Activated B cell treated with CpG ODN at 0.5 μM for 24 hours (primary cell): ENCODE measurements at regions not wholly inside any gene's neighbourhood (a gene's known extent, or its start where the extent isn't known, plus 50 kb on each side); places are given as distances from the start of the nearest gene placed in this dataset.

Source experiments
- ATAC-seq: fragments of 200-7000 bp; cut with Tn5 transposase; one replicate; pipeline ENCODE4 v1.10.0; 2021; ENCODE audit warnings: low read depth, mild to moderate bottlenecking, moderate library complexity
- CTCF ChIA-PET: fragments of 350-600 bp; sonication (Branson Sonifier 250); formaldehyde crosslinking; loops from one replicate; lab custom pipeline; 2021; ENCODE audit warnings: antibody characterized with exemption; lab: Charles Lee
- POLR2A ChIA-PET: fragments of 350-600 bp; sonication (Branson Sonifier 250); formaldehyde crosslinking; loops from one replicate; lab custom pipeline; 2021; ENCODE audit warnings: antibody characterized with exemption; lab: Charles Lee
- DNase-seq: peaks from one replicate; pipeline ENCODE4 v3.0.0; 2022
- H3K27ac Mint-ChIP-seq: one replicate; pipeline ENCODE4 v1.8.0; 2020; ENCODE audit warnings: mixed read lengths
- H3K27me3 Mint-ChIP-seq: one replicate; pipeline ENCODE4 v1.8.0; 2021; ENCODE audit warnings: mixed read lengths
- H3K36me3 Mint-ChIP-seq: one replicate; pipeline ENCODE4 v1.8.0; 2021; ENCODE audit warnings: low read depth, mixed read lengths
- H3K4me1 Mint-ChIP-seq: one replicate; pipeline ENCODE4 v1.8.0; 2021; ENCODE audit warnings: mixed read lengths
- H3K4me3 Mint-ChIP-seq: one replicate; pipeline ENCODE4 v1.8.0; 2020; ENCODE audit warnings: mild to moderate bottlenecking, mixed read lengths
- H3K9me3 Mint-ChIP-seq: one replicate; pipeline ENCODE4 v1.8.0; 2020; ENCODE audit warnings: mixed read lengths
- CTCF ChIP-seq: fragments of 200-600 bp; IDR thresholded peaks from one replicate; pipeline ENCODE4 v1.8.0; 2022; ENCODE audit warnings: antibody characterized with exemption, mild to moderate bottlenecking
- intact Hi-C: fragments of 100-400 bp; cut with micrococcal nuclease; formaldehyde crosslinking; loops from one replicate; pipeline ENCODE4 v1.15.1; 2024

- Mint-ChIP-seq H3K9me3 (no peaks in the 10 kb centered on the region), H3K4me3 (no peak overlapping the region), H3K36me3 (no peaks in the 10 kb centered on the region), H3K27ac (no peak overlapping the region), H3K27me3 (peaks cover 2% of the 10 kb centered on the region), H3K4me1 (no peaks in the 10 kb centered on the region)
- TF ChIP-seq CTCF, result no peak
- POLR2A ChIA-PET, result no interaction called here
- intact Hi-C loops, result no loop called here
- ATAC-seq, result no peak
- no peak for DNase-seq
- CTCF ChIA-PET, result no interaction called here
Measured at GRCh38 chr1:201673093-201673492, 134.2 kb downstream of the NAV1 start.

GRCh38 chr1:201673915-201674314, 135.0 kb downstream of the NAV1 start:
- ChIA-PET POLR2A (no interaction called here), CTCF (no interaction called here)
- H3K27me3 Mint-ChIP-seq, result peaks cover 4% of the 10 kb centered on the region
- intact Hi-C loops, result no loop called here
- no peak for TF ChIP-seq CTCF
- DNase-seq (no peak), ATAC-seq (no peak)
- H3K36me3 Mint-ChIP-seq, result no peaks in the 10 kb centered on the region
- no peak overlapping the region for H3K4me3 Mint-ChIP-seq
- H3K4me1 Mint-ChIP-seq, result no peaks in the 10 kb centered on the region
- no peaks in the 10 kb centered on the region for H3K9me3 Mint-ChIP-seq
- no peak overlapping the region for H3K27ac Mint-ChIP-seq

- Mint-ChIP-seq H3K9me3 (no peaks in the 10 kb centered on the region), H3K27ac (no peak overlapping the region), H3K4me3 (no peak overlapping the region), H3K36me3 (no peaks in the 10 kb centered on the region), H3K4me1 (no peaks in the 10 kb centered on the region), H3K27me3 (peaks cover 4% of the 10 kb centered on the region)
- ChIA-PET POLR2A (no interaction called here), CTCF (no interaction called here)
- DNase-seq (no peak), ATAC-seq (no peak)
- TF ChIP-seq CTCF, result no peak
- intact Hi-C loops, result no loop called here
Measured at GRCh38 chr1:201675143-201675542, 136.2 kb downstream of the NAV1 start.

GRCh38 chr1:201676197-201676596, 137.3 kb downstream of the NAV1 start:
- no peak for ATAC-seq
- intact Hi-C loops, result no loop called here

GRCh38 chr1:201676641-201677040, 137.7 kb downstream of the NAV1 start:
- Mint-ChIP-seq H3K27ac (no peak overlapping the region), H3K27me3 (peaks cover 9% of the 10 kb centered on the region), H3K4me3 (no peak overlapping the region), H3K36me3 (no peaks in the 10 kb centered on the region), H3K4me1 (no peaks in the 10 kb centered on the region), H3K9me3 (no peaks in the 10 kb centered on the region)
- no peak for ATAC-seq
- ChIA-PET CTCF (no interaction called here), POLR2A (no interaction called here)
- intact Hi-C loops, result no loop called here
- no peak for DNase-seq
- TF ChIP-seq CTCF, result no peak

More at GRCh38 chr1:201676197-201676596, 137.3 kb downstream of the NAV1 start:
- no peak for TF ChIP-seq CTCF
- H3K9me3 Mint-ChIP-seq, result no peaks in the 10 kb centered on the region
- DNase-seq, result no peak
- ChIA-PET POLR2A (no interaction called here), CTCF (no interaction called here)
- H3K27ac Mint-ChIP-seq, result no peak overlapping the region
- H3K4me1 Mint-ChIP-seq, result no peaks in the 10 kb centered on the region
- H3K36me3 Mint-ChIP-seq, result no peaks in the 10 kb centered on the region
- peaks cover 6% of the 10 kb centered on the region for H3K27me3 Mint-ChIP-seq
- H3K4me3 Mint-ChIP-seq, result no peak overlapping the region
